HEK293T (cell line): ENCODE measurements at regions not wholly inside any gene's neighbourhood (a gene's known extent, or its start where the extent isn't known, plus 50 kb on each side); places are given as distances from the start of the nearest gene placed in this dataset.

Experiments
- CTCF ChIA-PET: fragments of 350-600 bp; formaldehyde crosslinking; extraction: SDS; loops from one replicate; lab custom pipeline; 2021; ENCODE audit warnings: antibody characterized with exemption, inconsistent platforms; lab: Yijun Ruan, JAX
- POLR2A ChIA-PET: fragments of 350-600 bp; formaldehyde crosslinking; extraction: SDS; loops from one replicate; lab custom pipeline; 2020; ENCODE audit warnings: antibody characterized with exemption, inconsistent platforms; lab: Yijun Ruan, JAX
- DNase-seq: peaks from one replicate; pipeline ENCODE4 v3.0.0; 2012; ENCODE audit warnings: mixed read lengths; ENCODE audit errors: extremely low spot score
- ARNT ChIP-seq: fragments of 450-650 bp; IDR thresholded peaks from 2 replicates; pipeline ENCODE4 v1.6.1; 2017; ENCODE audit warnings: mild to moderate bottlenecking
- BHLHE40 ChIP-seq: fragments of 450-650 bp; IDR thresholded peaks from 2 replicates; pipeline ENCODE4 v1.6.1; 2016; ENCODE audit warnings: mild to moderate bottlenecking, moderate library complexity, borderline replicate concordance
- CTBP1 ChIP-seq: fragments of 450-650 bp; IDR thresholded peaks from 2 replicates; pipeline ENCODE4 v1.6.1; 2016; ENCODE audit warnings: borderline replicate concordance
- ELF4 ChIP-seq: fragments of 450-650 bp; IDR thresholded peaks from 2 replicates; pipeline ENCODE4 v1.6.1; 2017; ENCODE audit warnings: antibody characterized with exemption
- FOXA1 ChIP-seq: fragments of 450-650 bp; IDR thresholded peaks from 2 replicates; pipeline ENCODE4 v1.6.1; 2016; ENCODE audit warnings: mild to moderate bottlenecking
- FOXK2 ChIP-seq: fragments of 450-650 bp; IDR thresholded peaks from 2 replicates; pipeline ENCODE4 v1.6.1; 2016; ENCODE audit warnings: mild to moderate bottlenecking
- FOXM1 ChIP-seq: fragments of 450-650 bp; IDR thresholded peaks from 2 replicates; pipeline ENCODE4 v1.6.1; 2017; ENCODE audit warnings: mild to moderate bottlenecking, borderline replicate concordance
- HDGF ChIP-seq: fragments of 450-650 bp; IDR thresholded peaks from 2 replicates; pipeline ENCODE4 v1.6.1; 2017; ENCODE audit warnings: antibody characterized with exemption, borderline replicate concordance
- L3MBTL2 ChIP-seq: fragments of 450-650 bp; conservative IDR thresholded peaks from 2 replicates; pipeline ENCODE4 v1.6.1; 2016; ENCODE audit warnings: mild to moderate bottlenecking
- LEF1 ChIP-seq: fragments of 450-650 bp; IDR thresholded peaks from 2 replicates; pipeline ENCODE4 v1.6.1; 2017; ENCODE audit warnings: mild to moderate bottlenecking, borderline replicate concordance
- NFRKB ChIP-seq: fragments of 450-650 bp; IDR thresholded peaks from 2 replicates; pipeline ENCODE4 v1.6.1; 2016; ENCODE audit warnings: mild to moderate bottlenecking, moderate library complexity
- SP1 ChIP-seq: fragments of 450-650 bp; IDR thresholded peaks from 2 replicates; pipeline ENCODE4 v1.6.1; 2017
- SUZ12 ChIP-seq: fragments of 450-650 bp; IDR thresholded peaks from 2 replicates; pipeline ENCODE4 v1.6.1; 2016; ENCODE audit warnings: mild to moderate bottlenecking
- TARDBP ChIP-seq: fragments of 450-650 bp; IDR thresholded peaks from 2 replicates; pipeline ENCODE4 v1.6.1; 2016
- ZNF384 ChIP-seq: fragments of 450-650 bp; IDR thresholded peaks from 2 replicates; pipeline ENCODE4 v1.6.1; 2016
- TF ChIP-seq, protein P1 (sequence below): fragments of 450-650 bp; IDR thresholded peaks from 2 replicates; pipeline ENCODE4 v1.6.1; 2016

DNA sequence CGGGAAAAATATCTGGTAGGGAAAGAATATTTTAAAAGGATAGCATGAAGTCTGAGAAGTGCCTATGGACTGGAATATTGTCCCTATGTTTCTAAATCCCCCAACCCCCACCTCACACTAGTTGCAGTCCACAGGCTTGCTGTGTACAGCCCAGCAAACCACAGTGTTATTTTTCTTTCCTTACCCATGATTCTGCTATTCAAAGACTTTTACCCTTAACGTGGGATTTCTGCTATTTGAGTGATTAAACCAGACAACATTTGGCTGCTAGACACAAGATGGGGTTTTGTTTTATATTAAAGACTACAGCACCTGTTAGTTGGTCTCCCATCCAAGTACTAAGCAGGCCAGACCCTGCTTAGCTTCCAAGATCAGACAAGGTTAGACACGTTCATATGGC, 120.5 kb upstream of the MYO3A start:
- no peak for DNase-seq
- TF ChIP-seq TARDBP (no peak), FOXM1 (no peak), BHLHE40 (no peak), SUZ12 (no peak), SP1 (no peak)
- ChIA-PET POLR2A (no interaction called here), CTCF (no interaction called here)

DNA sequence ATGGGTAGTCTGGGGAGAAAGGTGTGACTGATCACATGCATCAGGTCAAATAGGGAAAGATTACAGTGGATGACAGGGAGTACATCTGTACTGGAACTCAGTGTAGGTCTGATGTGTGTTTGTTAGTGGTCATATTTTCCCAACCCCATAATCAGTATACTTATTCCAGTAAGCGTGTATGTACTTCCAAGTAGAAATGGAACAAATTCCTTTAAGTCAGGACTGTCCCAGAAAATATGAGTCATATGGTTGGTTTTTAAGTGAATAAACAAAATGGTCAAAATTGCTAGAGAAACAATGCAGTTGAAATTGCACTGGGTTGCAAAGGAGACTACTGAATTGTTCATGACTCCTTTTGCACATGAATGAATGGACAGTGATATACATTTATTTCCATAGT, 118.8 kb upstream of the MYO3A start:
- CTCF ChIA-PET: no interaction called here
- no peak for DNase-seq
- TF ChIP-seq TARDBP (no peak), L3MBTL2 (no peak), LEF1 (no peak), ARNT (no peak), SP1 (no peak), CTBP1 (no peak), NFRKB (no peak), ELF4 (no peak), FOXA1 (no peak), HDGF (no peak), ZNF384 (no peak), FOXM1 (no peak), BHLHE40 (no peak), SUZ12 (no peak), FOXK2 (no peak)
- TF ChIP-seq, protein P1, sequence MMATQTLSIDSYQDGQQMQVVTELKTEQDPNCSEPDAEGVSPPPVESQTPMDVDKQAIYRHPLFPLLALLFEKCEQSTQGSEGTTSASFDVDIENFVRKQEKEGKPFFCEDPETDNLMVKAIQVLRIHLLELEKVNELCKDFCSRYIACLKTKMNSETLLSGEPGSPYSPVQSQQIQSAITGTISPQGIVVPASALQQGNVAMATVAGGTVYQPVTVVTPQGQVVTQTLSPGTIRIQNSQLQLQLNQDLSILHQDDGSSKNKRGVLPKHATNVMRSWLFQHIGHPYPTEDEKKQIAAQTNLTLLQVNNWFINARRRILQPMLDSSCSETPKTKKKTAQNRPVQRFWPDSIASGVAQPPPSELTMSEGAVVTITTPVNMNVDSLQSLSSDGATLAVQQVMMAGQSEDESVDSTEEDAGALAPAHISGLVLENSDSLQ: no peak
- POLR2A ChIA-PET: no interaction called here

DNA sequence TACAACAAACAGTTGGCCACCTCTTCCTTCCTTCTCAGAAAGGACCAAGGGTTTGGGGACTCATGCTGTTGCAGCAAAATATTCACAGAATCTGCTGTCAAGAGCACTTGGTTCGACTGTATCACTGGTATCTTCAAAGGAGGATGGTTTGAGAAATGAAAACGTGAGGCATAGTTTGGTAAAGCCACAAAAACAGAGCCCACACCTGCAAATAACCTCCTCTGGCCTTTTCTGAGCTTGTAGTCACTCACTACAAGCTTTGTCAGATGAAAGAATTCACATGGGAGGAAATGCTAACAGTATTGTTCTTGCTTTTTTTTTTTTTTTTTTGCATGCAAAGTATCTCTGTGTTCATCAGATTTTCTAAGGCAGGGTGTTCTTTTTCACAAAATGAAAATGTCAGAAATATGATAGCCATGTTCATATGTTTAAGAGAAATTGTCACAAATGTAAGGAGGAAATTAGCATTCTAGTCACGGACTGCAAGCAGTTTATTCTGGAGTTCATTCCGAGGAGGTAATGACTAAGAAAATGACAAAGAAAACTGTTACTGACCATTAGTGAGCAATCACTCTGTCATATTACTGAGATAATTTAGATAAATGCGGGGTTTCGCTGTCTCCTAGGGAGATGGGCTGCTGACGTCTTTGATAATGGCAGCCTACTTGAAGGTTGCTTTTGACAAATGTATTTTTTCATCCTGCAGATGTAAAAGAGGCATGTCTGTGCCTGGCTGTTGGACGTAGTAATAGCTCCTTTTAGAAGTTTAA, 117.8 kb upstream of the MYO3A start:
- CTCF ChIA-PET: no interaction called here
- POLR2A ChIA-PET: no interaction called here
- DNase-seq: peak; percentile 9
- no peak for TF ChIP-seq CTBP1
- TF ChIP-seq BHLHE40: no peak
- TF ChIP-seq, protein P1: peak; percentile 41; the same call in 1 of the 2 replicates
- TF ChIP-seq ARNT: peak; percentile 84

DNA sequence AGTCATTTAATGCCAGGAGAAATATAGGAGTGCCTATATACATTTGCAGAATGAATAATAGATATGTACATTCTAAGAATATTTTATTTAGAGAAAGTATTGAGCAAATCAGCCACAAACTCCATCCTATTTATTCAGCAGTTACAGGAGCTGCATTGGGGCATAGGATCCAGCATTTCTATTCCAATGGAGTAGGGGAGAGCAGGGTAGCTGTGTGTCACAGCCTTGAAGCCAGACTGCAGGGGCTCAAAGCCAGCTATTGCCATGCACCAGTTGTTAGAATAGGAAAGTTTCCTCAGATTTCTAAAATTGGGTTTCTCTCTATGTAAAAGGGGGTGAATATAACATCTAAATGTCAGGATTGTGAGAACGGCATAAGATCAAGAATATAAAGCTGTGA, 116.8 kb upstream of the MYO3A start:
- ChIA-PET CTCF (no interaction called here), POLR2A (no interaction called here)
- DNase-seq: no peak
- TF ChIP-seq TARDBP (no peak), FOXA1 (no peak), ARNT (no peak), SP1 (no peak), L3MBTL2 (no peak), CTBP1 (no peak)

DNA sequence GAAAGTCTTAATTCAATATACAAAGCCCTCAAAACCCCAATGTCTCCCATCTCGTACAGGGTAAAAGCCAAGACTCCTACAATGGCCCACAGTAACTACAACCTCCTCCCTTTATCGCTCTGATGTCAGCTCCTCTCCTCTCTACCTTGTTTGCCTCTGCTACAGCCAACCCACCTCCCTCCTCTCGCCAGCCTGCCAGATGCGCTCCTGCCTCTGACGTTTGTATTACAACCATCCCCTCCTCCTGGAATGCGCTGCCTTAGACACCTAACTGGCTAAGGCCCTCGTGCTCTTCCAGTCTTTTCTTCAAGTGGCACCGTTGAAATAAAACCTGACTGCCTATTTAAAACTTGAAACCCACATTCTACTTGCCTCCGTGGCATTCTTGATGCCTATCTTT, 115.3 kb upstream of the MYO3A start:
- DNase-seq: no peak
- no peak for TF ChIP-seq FOXA1
- ChIA-PET CTCF (no interaction called here), POLR2A (no interaction called here)

DNA sequence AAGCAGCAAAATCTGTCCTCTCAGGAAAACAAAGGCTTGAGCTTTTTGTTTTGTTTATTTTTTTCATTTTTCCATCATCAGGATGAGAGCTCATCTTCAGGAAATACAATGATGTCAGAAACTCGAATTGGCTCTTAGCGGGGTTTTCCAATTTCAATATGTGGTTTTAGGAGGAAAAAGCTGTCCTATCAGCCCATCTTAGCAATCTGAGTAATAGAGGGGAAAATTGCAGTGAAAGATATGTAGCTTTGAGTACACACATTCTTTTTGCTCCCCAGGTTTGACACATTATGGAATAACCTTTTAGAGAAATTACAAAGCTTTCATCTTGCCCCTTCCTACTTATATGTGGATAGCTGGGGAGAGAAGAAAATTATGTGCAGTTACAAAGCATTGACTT, 113.6 kb upstream of the MYO3A start:
- POLR2A ChIA-PET: no interaction called here

DNA sequence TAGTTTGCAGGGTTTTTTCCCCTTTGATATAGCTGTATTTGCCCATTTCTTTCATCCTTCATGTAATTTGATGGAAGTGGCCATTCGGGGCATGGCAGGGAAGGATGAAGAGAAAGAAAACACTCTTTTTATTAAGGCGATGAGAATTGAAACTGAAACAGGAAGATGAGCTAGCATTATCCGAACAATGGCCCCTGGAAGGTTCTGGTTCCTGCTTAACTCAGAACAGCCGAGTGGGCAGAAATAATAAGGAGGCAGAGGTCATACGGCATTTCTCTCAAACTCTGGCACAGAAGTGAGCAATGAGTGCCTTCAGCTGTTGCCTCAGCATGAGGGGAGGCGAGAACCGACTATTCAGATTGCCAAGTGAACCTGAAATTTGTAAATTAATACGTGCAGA, 113.2 kb upstream of the MYO3A start:
- POLR2A ChIA-PET: no interaction called here
- no peak for DNase-seq
- CTCF ChIA-PET: no interaction called here

More for the DNA sequence above, 113.6 kb upstream of the MYO3A start:
- no peak for TF ChIP-seq FOXK2
- CTCF ChIA-PET: no interaction called here
- no peak for DNase-seq

DNA sequence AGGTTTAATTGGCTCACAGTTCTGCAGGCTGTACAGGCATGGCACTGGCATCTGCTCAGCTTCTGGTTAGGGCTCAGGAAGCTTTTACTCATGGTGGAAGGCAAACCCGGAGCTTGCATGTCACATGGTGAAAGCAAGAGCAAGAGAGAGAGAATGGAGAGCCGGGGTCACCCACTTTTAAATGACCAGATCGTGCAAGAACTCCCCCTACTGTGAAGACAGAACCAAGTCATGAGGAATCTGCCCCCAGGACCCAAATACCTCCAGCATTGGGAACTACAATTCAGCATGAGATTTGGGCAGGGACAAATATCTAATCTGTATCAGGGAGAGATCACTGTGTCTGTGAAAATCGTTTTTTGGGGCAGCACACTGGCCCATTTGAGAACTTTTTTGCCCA, 110.0 kb upstream of the MYO3A start:
- CTCF ChIA-PET: no interaction called here
- TF ChIP-seq L3MBTL2: no peak
- no peak for TF ChIP-seq LEF1
- TF ChIP-seq ELF4: no peak
- TF ChIP-seq ARNT: no peak
- no peak for TF ChIP-seq BHLHE40
- TF ChIP-seq CTBP1: no peak
- no peak for TF ChIP-seq TARDBP
- TF ChIP-seq FOXK2: no peak
- no peak for TF ChIP-seq HDGF
- TF ChIP-seq, protein P1: no peak
- POLR2A ChIA-PET: no interaction called here
- DNase-seq: no peak

More for the DNA sequence above, 113.2 kb upstream of the MYO3A start:
- no peak for TF ChIP-seq ZNF384
- no peak for TF ChIP-seq TARDBP
- TF ChIP-seq, protein P1: no peak
